GM19455 (cell line): ENCODE measurements at regions not wholly inside any gene's neighbourhood (a gene's known extent, or its start where the extent isn't known, plus 50 kb on each side); places are given as distances from the start of the nearest gene placed in this dataset.

ENCODE experiments used
- ATAC-seq: cut with Tn5 transposase; IDR thresholded peaks from one replicate; pipeline ENCODE4 v1.9.1; 2021; ENCODE audit not compliant: unreplicated experiment

GRCh38 chr13:106354961-106355360 lies 180.5 kb downstream of the EFNB2 start:
- ATAC-seq: no peak

GRCh38 chr13:106352850-106353249 lies 182.6 kb downstream of the EFNB2 start:
- no peak for ATAC-seq

- ATAC-seq: no peak
These were observed 184.2 kb downstream of the EFNB2 start for GRCh38 chr13:106351251-106351650.

GRCh38 chr13:106350208-106350607 lies 185.3 kb downstream of the EFNB2 start:
- ATAC-seq: no peak

- no peak for ATAC-seq
These were observed 186.2 kb downstream of the EFNB2 start for GRCh38 chr13:106349080-106349931.

- ATAC-seq: no peak
These were observed 187.2 kb downstream of the EFNB2 start for GRCh38 chr13:106348075-106348840.

- no peak for ATAC-seq
These were observed 191.1 kb downstream of the EFNB2 start for GRCh38 chr13:106344342-106344741.

GRCh38 chr13:106343836-106344235 lies 191.6 kb downstream of the EFNB2 start:
- no peak for ATAC-seq

- no peak for ATAC-seq
These were observed 195.2 kb downstream of the EFNB2 start for GRCh38 chr13:106340249-106340648.

- ATAC-seq: no peak
These were observed 198.2 kb downstream of the EFNB2 start for GRCh38 chr13:106337096-106337850.

- no peak for ATAC-seq
These were observed 198.8 kb downstream of the EFNB2 start for GRCh38 chr13:106336668-106337067.

GRCh38 chr13:106332621-106333020 lies 202.8 kb downstream of the EFNB2 start:
- no peak for ATAC-seq

- no peak for ATAC-seq
These were observed 204.3 kb downstream of the EFNB2 start for GRCh38 chr13:106331116-106331515.

GRCh38 chr13:106329941-106330340 lies 205.5 kb downstream of the EFNB2 start:
- ATAC-seq: no peak

GRCh38 chr13:106326751-106327150 lies 208.7 kb downstream of the EFNB2 start:
- no peak for ATAC-seq

GRCh38 chr13:106324444-106324843 lies 211.0 kb downstream of the EFNB2 start:
- no peak for ATAC-seq

- ATAC-seq: no peak
These were observed 212.8 kb downstream of the EFNB2 start for GRCh38 chr13:106322628-106323027.

- ATAC-seq: no peak
These were observed 216.5 kb downstream of the EFNB2 start for GRCh38 chr13:106318941-106319411.

GRCh38 chr13:106314417-106314816 lies 221.0 kb downstream of the EFNB2 start:
- no peak for ATAC-seq

GRCh38 chr13:106311004-106311403 lies 224.5 kb downstream of the EFNB2 start:
- ATAC-seq: no peak

- ATAC-seq: no peak
These were observed 225.1 kb downstream of the EFNB2 start for GRCh38 chr13:106310291-106310865.
